HEK293T (cell line): ENCODE measurements at regions not wholly inside any gene's neighbourhood (a gene's known extent, or its start where the extent isn't known, plus 50 kb on each side); places are given as distances from the start of the nearest gene placed in this dataset.

Experiments used
- ARNT ChIP-seq: fragments of 450-650 bp; IDR thresholded peaks from 2 replicates; pipeline ENCODE4 v1.6.1; 2017; ENCODE audit warnings: mild to moderate bottlenecking
- BHLHE40 ChIP-seq: fragments of 450-650 bp; IDR thresholded peaks from 2 replicates; pipeline ENCODE4 v1.6.1; 2016; ENCODE audit warnings: mild to moderate bottlenecking, moderate library complexity, borderline replicate concordance
- CTBP1 ChIP-seq: fragments of 450-650 bp; IDR thresholded peaks from 2 replicates; pipeline ENCODE4 v1.6.1; 2016; ENCODE audit warnings: borderline replicate concordance
- ELF4 ChIP-seq: fragments of 450-650 bp; IDR thresholded peaks from 2 replicates; pipeline ENCODE4 v1.6.1; 2017; ENCODE audit warnings: antibody characterized with exemption
- FOXA1 ChIP-seq: fragments of 450-650 bp; IDR thresholded peaks from 2 replicates; pipeline ENCODE4 v1.6.1; 2016; ENCODE audit warnings: mild to moderate bottlenecking
- FOXM1 ChIP-seq: fragments of 450-650 bp; IDR thresholded peaks from 2 replicates; pipeline ENCODE4 v1.6.1; 2017; ENCODE audit warnings: mild to moderate bottlenecking, borderline replicate concordance
- HDGF ChIP-seq: fragments of 450-650 bp; IDR thresholded peaks from 2 replicates; pipeline ENCODE4 v1.6.1; 2017; ENCODE audit warnings: antibody characterized with exemption, borderline replicate concordance
- L3MBTL2 ChIP-seq: fragments of 450-650 bp; conservative IDR thresholded peaks from 2 replicates; pipeline ENCODE4 v1.6.1; 2016; ENCODE audit warnings: mild to moderate bottlenecking
- NFRKB ChIP-seq: fragments of 450-650 bp; IDR thresholded peaks from 2 replicates; pipeline ENCODE4 v1.6.1; 2016; ENCODE audit warnings: mild to moderate bottlenecking, moderate library complexity
- SP1 ChIP-seq: fragments of 450-650 bp; IDR thresholded peaks from 2 replicates; pipeline ENCODE4 v1.6.1; 2017
- SUZ12 ChIP-seq: fragments of 450-650 bp; IDR thresholded peaks from 2 replicates; pipeline ENCODE4 v1.6.1; 2016; ENCODE audit warnings: mild to moderate bottlenecking

- TF ChIP-seq FOXM1 (no peak), SUZ12 (no peak), NFRKB (no peak), FOXA1 (no peak), ELF4 (no peak), CTBP1 (no peak), BHLHE40 (no peak), HDGF (no peak), ARNT (no peak), SP1 (no peak), L3MBTL2 (no peak)
Measured at GRCh38 chr6:15116889-15117288, 129.0 kb upstream of the JARID2 start.
